ENCODE measurements at regions not wholly inside any gene's neighbourhood (a gene's known extent, or its start where the extent isn't known, plus 50 kb on each side); places are given as distances from the start of the nearest gene placed in this dataset.

DNA sequence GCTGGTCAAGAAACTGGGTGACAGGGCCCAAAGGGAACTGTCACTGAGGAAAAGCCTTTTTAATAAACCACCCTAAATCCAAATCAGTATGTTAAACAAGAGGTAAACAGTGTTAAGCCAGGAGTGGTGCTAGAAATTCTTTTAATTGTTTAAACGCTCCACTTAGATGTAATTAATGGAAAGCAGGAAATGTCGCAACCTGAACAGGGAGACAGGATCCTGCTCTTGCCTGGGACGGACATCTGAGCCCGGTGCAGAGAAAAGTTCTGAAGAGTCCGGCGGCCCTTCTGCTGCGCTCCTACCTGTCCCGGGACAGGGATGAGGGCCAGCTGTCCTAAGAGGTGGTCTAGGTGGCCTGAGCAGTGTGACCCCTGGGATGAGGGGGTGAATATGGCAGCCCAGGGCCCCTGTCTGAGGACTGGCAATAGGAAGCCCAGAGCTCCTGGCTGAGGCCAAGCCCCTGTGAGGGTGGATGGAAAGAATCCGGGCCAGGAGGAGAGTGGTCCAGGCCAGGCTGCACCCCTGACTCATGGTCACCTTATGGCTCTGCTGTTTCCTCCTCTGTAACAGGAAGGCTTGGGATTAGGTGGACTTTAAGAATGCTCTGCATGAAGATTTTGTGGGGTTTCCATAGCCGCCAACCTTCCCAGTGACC is 112.8 kb upstream of the GJB6 start:
- TF ChIP-seq, protein P1, sequence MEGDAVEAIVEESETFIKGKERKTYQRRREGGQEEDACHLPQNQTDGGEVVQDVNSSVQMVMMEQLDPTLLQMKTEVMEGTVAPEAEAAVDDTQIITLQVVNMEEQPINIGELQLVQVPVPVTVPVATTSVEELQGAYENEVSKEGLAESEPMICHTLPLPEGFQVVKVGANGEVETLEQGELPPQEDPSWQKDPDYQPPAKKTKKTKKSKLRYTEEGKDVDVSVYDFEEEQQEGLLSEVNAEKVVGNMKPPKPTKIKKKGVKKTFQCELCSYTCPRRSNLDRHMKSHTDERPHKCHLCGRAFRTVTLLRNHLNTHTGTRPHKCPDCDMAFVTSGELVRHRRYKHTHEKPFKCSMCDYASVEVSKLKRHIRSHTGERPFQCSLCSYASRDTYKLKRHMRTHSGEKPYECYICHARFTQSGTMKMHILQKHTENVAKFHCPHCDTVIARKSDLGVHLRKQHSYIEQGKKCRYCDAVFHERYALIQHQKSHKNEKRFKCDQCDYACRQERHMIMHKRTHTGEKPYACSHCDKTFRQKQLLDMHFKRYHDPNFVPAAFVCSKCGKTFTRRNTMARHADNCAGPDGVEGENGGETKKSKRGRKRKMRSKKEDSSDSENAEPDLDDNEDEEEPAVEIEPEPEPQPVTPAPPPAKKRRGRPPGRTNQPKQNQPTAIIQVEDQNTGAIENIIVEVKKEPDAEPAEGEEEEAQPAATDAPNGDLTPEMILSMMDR (conservative IDR thresholded peaks at IDR 0.05; ENCODE audit: low read length), result no peak
- TF ChIP-seq EZH2phosphoT487 (IDR thresholded peaks at IDR 0.05; ENCODE audit: borderline replicate concordance), result no peak
